HG03064 (cell line): ENCODE measurements at regions not wholly inside any gene's neighbourhood (a gene's known extent, or its start where the extent isn't known, plus 50 kb on each side); places are given as distances from the start of the nearest gene placed in this dataset.

Experiments used
- ATAC-seq: cut with Tn5 transposase; IDR thresholded peaks from one replicate; pipeline ENCODE4 v1.9.1; 2021; ENCODE audit warnings: low read depth; ENCODE audit not compliant: unreplicated experiment

DNA sequence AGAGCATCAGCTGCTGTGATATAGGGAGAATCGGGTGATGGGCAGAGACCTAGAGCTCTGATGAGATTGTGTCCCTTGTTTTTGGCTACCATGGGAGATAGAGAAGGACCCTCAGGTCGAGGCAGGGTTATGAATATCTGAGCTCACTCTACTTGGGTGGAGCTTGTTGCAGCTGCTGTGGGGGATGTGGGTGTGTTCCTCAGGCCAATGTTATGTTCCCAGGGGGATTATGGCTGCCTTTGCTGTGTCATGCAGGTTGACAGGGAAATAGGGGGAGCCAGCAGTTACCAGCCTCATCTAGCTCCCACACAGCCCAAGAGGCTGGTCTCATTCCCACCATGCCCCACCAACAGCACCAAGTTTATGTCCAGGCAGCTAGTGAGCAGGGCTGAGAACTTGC lies 131.5 kb downstream of the TRIM42 start:
- no peak for ATAC-seq

DNA sequence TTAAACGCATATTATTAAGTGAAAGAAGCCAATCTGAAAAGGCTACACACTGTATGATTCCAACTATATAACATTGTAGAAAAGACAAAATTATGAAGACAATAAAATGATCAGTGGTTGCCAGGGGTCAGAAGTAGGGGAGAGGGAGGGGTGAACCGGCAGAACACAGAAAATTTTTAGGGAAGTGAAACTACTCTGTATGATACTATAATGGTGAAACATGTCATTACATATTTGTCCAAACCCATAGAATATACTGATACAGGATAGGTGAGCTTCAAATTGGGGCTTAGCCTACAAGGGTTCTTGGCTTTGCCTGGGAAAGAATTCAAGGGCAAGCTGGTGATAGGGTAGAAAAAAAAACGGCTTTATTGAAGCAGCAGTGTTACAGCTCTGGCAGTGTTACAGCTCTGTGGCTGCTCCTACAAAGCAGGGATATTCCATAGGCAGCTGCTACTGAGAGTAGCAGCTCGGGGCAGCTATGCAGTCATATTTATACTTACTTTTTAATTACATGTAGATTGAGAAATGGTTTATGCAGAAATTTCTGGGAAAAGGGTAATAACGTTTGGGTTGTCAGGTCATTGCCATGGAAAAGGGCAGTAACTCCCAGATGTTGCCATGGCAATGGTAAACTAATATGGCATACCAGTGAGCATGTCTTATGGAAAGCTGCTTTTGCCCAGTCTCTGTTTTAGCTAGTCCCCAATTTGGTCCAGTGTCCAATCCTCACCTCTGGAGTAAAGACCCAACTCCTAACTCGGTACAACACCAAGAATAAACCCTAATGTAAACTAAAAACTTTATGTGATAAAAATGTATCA lies 125.1 kb upstream of the SLC25A36 start:
- peak; percentile 82 for ATAC-seq

DNA sequence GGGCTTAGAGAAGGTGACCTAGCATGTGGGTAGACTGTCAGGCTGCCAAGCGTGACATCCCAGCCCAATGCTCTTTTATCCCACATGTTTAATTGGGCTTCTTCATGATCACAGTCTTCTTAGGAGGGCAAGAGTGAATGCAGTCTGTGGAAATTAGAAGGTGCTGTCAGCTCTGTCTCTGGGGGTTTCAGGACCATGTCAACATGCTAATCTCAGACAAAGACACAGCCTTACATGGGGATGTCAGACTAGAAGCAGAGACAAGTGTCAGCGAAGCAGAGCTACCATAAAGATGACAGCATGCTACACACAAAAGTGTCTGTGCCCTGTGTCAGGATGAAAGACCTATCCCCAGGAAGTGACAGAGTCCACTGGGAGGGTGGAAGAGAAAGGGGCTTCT lies 120.1 kb upstream of the SLC25A36 start:
- no peak for ATAC-seq

- no peak for ATAC-seq
Measured at GRCh38 chr3:140822401-140823047, 119.1 kb upstream of the SLC25A36 start.

DNA sequence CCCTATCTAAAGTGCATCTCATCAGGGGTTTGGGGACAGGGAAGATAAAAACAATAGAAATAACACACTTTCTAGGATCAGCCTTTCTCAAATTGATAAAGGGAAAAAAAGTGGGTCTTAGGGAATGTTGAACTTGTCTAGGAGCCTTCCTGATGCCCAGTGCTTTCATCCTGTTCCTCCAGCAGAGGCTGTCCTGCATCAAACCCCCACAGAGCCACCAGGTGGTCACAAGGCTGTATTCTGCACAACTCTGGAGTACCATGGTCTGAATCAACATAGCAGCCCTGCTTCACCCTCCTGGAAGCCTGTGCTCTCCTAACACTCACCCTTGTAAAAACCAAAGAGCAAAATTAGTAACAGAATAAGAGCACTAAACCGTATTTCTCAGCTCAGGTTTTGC lies 118.5 kb upstream of the SLC25A36 start:
- no peak for ATAC-seq

- ATAC-seq, result no peak
Measured at GRCh38 chr3:140827894-140828293, 113.7 kb upstream of the SLC25A36 start.

DNA sequence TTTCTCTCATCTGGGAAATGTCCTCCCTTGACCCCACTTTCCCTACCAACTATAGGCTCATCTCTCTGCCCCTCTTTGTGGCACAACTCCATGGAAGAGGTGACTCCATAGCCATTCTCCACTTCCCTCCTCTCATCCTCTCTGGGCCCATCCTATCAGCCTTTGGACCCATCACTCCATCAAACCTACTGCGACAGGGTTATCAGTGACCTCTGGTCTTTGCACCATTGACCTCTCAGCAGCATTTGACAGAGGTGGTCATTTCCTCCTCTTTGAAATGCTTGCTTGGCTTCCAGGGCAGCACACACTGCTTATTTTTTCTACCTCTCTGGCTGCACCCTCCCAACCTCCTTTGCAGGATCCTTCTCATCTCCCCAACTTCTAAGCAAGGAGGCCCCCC lies 113.1 kb upstream of the SLC25A36 start:
- no peak for ATAC-seq

- ATAC-seq, result no peak
Measured at GRCh38 chr3:140829796-140830195, 111.8 kb upstream of the SLC25A36 start.

GRCh38 chr3:140830391-140830790 lies 111.2 kb upstream of the SLC25A36 start:
- no peak for ATAC-seq

- ATAC-seq, result no peak
Measured at GRCh38 chr3:140832883-140833282, 108.8 kb upstream of the SLC25A36 start.

GRCh38 chr3:140834266-140835037 lies 107.2 kb upstream of the SLC25A36 start:
- ATAC-seq, result no peak

GRCh38 chr3:140842984-140843649 lies 98.5 kb upstream of the SLC25A36 start:
- peak; percentile 95 for ATAC-seq

DNA sequence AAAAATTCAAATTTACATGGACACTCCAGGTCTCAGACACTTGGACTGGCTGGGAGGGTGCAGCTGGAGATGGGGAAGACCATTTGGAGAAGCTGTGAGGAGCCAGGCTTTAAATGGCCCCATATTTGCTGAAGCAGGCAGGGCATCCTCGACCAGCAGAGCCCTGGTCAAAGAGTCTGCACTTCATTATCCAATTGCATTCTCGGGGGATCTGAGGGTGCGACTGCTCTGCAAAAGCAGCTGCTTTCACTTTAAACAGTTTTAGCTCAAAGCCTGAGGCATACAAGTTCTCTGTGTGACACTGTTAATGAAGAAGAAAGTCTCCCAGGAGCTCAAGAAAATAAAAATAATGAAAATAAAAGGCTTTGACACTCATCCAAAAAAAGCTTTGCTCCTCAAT lies 98.0 kb upstream of the SLC25A36 start:
- ATAC-seq, result no peak

GRCh38 chr3:140844072-140844471 lies 97.6 kb upstream of the SLC25A36 start:
- no peak for ATAC-seq

DNA sequence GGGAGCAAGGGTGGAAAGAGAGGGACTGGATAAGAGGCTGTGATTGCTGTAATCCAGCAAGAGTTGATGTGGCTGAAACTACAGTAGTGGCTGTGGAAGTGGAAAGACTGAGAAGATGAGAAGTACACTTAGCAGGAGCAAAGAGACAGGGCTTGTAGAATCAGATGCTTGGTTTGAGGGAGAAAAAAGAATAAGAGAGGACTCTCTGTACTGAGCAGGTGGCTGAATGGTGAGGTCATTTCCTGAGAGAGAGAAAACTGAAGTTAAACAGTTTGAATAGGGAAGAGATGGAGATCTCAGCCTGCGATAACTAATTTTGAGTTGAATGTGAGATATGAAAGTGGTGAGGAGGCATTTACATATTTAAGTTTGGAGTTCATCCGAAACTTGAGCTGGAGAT lies 95.8 kb upstream of the SLC25A36 start:
- ATAC-seq, result peak; percentile 49

- no peak for ATAC-seq
Measured at GRCh38 chr3:140848666-140849065, 93.0 kb upstream of the SLC25A36 start.

DNA sequence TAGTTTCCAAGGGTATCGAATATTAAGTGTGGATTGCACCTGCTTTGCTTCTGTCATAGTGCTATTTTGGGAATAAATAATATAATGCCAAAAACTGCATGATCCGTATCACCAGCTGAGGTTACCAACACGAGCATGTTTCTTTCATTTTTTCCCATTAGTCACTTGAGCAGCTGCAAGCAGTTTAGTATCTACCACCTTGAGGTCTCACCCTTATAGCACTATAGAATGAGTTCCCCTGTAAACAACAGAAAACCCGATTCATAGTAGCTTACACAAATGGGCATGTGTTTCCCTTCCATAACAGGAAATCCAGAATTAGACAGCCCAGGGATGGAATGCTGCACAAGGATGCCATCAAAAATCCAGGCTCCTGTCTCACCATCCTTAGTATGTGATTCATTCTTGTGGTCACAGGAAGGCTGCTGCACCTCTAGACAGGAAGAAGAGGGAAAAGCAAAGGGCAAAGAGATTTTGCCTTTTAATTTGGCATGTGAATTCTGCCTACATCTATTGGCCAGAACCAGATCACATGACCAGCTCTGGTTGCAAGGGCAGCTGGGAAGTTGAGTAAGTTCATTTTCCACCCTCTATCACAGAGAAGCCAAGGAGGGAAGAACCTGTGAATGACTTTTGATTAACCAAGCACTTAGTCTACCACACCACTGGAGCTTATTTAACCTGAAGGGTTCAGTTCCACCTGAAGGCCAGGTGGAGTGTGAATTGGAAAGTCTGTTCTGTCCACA lies 91.3 kb upstream of the SLC25A36 start:
- ATAC-seq, result no peak

DNA sequence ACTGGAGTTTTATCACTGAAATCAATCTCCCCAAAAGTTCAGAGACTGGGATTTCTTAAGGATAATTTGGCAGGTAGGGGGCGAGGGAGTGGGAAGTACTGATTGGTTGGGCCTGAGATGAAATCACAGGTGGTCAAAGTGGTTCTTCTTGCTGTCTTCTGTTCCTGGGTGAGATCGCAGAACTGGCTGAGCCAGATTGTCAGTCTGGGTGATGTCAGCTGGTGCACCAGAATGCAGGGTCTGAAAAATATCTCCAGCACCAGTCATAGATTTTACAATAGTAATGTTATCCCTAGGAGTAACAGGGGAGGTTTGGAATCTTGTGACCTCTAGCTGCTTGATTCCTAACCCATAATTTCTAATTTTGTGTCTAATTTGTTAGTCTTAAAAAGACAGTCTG lies 86.7 kb upstream of the SLC25A36 start:
- ATAC-seq, result no peak

- no peak for ATAC-seq
Measured at GRCh38 chr3:140856905-140857304, 84.7 kb upstream of the SLC25A36 start.

- no peak for ATAC-seq
Measured at GRCh38 chr3:140857993-140858392, 83.6 kb upstream of the SLC25A36 start.
